Embryonic facial prominence (tissue), 1 donor: ENCODE measurements at regions not wholly inside any gene's neighbourhood (a gene's known extent, or its start where the extent isn't known, plus 50 kb on each side); places are given as distances from the start of the nearest gene placed in this dataset.

Experiments used
- DNase-seq: peaks from one replicate; pipeline ENCODE4 v3.0.0-alpha.2; 2016; ENCODE audit errors: extremely low spot score

DNA sequence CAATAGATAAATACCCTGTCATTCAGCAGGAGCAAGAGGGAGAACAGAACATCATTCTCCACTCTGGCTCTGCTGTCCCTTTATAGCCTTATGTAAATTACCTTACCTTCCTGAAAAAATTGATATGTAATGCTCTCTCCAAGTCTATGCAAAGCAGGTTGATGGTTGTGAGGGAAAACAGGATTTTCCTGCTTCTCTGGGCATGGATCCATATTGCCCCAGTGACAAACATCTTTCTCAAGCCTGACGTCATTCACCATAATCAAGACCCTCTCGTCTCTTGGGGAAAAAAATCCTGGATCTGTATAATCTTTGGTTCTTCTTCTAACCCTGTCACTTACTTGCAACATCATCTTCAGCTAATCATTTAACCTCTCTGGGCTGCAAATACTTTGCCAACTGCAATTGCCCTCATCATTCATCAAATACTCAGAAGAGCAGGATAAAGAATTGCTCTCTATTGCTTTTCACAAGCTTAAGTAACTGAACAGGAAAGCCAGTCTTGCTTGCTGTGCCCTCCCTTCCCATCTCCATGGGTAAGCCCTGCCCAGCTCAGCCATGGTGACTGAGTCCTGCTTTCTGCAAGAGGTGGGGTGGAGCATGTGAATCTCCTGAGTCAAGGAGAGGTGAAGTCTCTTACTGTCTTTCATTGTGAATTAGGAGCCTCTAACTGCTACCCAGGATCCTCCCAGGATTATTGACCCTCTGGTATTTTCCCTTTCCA, 123.7 kb upstream of the KLF7 start:
- no peak for DNase-seq

GRCh38 chr2:207290833-207291624, 125.3 kb upstream of the KLF7 start:
- DNase-seq, result no peak

DNA sequence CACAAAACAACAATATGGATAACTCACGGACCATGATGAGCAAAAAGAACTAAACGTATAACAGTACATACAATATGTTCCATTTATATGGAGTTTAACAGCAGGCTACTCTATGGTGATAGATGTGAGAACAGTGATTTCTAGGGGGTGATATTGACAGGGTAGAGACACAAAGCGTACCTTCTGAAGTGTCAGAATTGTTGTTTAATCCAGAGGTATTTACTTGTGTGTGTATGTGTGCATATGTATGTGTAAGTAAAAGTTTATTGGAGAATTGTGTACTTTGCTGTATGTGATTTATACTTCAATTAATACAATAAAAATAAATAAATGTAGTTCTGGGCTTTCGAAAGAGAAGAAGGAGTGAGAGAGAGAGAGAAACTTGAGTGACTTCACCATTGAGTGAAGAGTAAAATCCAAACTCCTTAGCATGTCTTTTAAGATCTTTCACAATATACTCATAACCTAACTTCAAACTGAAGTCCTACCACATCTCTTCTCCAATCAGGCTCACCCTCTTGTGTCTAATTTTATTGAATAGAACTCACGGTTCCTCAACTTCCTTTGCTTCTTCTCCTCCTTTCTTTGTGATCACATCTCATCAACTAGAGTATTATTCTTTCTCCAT, 126.0 kb upstream of the KLF7 start:
- no peak for DNase-seq

DNA sequence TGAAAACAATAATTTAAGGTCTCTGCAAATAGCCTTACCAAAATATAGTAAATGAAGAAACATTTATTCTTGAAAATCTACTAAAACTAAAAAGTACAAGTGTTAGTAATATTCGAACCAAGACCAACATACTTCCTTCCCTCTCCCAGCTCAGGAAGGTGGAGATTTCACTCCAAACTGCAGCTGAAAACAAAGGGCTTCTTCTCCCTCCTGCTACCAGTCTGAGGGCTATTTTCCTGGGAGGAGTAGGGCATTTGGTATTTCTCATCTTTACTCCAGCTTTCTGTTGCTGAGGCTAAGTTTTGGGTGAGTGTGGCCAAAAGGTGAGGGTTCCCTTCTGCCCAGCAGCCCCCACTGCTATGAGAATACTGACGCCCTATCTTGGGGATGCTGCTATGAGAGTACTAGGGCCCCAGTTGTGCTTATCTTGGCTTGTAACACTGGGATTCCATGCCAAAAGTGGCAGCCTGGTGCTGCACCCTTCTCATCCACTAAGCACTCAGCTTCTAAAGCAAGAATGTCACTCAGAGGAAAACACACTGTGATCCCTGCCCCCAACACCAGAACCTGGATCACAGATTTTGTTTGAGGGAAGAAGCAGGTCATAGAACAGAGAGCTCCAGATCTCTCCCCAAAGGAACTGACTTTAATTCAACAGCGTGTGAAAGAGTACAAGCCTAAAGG, 130.7 kb upstream of the KLF7 start:
- no peak for DNase-seq

DNA sequence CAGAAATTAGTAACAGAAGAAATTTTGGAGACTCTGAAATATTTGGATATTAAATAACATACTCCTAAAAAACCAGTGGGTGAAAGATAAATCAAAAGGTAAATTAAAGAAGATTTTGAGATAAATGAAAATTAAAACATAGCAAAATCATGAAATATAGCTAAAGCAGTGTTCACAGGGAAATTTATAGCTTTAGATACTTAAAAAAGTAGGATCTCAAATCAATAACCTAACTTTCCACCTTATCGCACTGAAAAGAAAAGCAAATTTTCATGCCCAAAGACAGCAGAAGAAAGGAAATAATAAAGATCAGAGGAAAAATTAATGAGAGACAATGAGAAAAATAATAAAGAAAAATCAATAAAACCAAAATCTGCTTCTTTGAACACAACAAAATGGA, 135.1 kb upstream of the KLF7 start:
- no peak for DNase-seq

DNA sequence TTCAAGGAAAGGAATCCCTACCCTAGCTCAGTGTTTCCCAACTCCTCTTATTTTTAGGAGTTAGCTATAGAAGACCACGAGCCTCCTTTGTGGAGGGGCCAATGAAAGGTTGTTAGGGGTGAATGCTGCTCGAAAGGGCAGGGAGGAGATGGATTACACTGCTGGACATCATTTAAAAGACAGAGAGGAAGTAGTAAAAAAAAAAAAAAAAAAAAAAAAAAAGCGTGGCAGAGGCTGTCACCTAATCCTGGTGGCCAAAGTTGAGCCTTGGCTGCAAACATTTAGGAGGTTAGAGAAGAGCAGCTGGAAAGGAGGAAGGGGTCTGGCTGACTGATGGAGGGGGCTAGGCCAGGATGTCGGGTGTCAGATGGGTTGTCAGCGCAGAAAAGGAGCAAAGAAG, 139.0 kb upstream of the KLF7 start:
- no peak for DNase-seq

GRCh38 chr2:207308519-207309224, 142.9 kb upstream of the KLF7 start:
- no peak for DNase-seq

GRCh38 chr2:207311316-207312005, 145.7 kb upstream of the KLF7 start:
- DNase-seq, result no peak

DNA sequence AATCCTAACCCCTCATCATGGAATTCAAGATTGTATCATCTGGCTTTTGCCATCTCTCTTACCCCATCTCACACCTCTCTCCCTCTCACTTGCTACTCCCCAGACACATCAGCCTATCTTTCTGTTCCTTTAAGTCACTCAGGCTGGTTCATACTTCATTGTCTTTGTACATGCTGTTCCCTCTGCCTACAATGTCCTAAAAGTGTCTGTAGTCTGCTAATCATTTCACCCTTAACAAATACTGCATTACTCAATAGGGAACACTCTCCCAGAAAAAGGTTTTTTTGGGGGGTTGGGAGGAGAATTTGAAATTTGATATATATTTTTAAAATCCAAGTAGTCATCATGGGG, 146.2 kb upstream of the KLF7 start:
- DNase-seq, result no peak

DNA sequence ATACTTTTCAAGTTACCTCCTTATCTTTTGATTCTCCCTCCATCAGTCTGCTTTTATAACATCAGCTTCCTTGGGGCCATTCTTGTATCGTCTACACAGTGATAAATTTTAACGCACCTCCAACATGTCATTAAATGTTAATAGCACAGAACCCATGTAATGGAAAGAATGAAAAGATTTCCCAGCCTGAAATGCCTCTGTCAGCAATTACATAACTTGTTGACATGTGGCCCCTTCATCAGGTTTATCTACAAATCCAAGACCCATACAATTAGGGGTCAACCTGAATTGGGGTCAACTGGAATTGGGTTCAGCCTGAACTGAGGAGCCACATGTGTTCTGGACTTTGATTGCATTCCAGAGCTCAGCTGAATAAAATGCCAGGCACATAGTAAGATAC, 148.2 kb upstream of the KLF7 start:
- DNase-seq, result no peak

DNA sequence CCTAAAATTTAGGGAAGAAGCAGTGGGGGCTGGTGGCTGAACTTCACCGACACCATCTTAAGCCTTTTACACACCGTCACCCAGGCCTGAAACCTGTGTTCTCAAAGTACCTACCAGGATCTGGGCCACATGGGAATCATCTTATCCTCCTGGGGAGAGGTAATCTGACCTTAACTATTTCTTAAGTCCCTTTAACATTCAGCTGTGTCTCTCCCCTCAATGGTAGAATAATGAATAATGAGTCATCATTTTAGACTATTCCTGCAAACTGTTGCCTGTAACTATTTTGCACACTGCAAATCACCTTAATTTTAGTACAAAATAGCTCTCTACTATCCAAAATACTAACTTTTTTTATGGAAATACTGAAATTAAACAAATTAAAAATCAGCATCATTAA, 149.4 kb upstream of the KLF7 start:
- DNase-seq, result no peak

- DNase-seq, result no peak
Observed at GRCh38 chr2:207316484-207316883, 150.7 kb upstream of the KLF7 start.

DNA sequence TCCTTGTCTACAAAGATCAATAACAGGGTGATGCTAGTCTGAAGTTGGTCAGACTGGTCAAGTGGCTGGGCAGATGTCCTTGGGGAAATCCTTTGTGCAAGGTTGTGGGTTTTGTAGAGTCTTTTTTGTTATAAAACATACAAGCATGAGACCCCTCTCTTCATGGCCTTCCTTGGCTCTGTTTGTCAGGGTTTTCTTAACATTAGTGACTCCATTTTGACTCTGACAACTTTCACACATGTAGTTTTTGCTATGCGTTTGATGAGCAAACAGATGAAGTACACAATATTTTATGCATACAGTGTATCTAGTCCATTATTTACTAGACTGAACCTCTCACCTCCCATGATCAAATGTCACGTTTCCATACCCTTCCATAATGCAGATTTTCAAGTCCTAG, 151.2 kb upstream of the KLF7 start:
- DNase-seq, result no peak

DNA sequence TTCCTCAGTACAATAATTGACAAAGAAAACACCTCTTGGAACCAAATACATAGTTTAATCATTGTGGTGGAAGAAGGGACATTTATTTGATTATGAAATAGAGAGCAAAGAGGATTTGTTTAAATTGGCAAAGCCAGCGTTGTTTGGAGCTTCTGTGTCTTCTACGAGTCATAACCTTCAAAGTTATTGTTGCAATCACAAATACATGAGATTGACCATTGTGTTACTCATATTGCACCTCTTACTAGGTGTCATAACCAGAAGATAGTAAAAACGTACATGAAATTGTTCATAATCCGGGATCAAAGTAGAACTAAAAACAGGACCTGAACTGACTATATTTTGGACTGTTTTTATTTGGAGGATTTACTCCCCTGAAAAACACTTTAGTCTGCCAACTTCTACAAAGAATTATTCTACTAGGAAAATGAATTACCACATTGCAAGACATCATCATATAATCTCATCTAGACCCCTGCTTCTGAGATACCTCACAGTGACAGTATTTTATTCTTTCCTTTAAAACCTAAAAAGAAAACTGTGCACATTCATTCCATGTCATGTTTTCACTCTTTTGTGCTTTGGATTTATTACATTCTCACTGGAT, 151.7 kb upstream of the KLF7 start:
- no peak for DNase-seq

- no peak for DNase-seq
Observed at GRCh38 chr2:207318181-207318628, 152.5 kb upstream of the KLF7 start.

DNA sequence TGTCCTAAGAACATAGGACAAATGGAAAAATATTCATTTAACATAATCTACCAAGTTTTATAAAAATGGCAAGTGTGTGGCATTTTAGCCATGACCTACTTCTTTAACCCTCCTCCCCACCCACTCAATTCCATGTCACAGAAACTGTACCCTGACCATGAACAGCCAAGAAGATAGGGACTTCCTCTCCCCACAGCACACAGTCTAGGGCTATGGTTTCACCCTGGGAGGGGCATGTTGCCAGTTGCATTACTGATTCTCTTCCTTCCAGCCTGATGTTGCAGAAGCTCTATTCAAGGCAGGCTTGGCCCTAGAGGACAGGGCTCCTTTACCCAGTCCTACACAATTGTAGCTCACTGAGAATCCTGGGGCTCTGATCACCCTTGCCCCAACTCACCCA, 153.6 kb upstream of the KLF7 start:
- no peak for DNase-seq

- DNase-seq, result no peak
Observed at GRCh38 chr2:207320381-207321159, 154.8 kb upstream of the KLF7 start.

DNA sequence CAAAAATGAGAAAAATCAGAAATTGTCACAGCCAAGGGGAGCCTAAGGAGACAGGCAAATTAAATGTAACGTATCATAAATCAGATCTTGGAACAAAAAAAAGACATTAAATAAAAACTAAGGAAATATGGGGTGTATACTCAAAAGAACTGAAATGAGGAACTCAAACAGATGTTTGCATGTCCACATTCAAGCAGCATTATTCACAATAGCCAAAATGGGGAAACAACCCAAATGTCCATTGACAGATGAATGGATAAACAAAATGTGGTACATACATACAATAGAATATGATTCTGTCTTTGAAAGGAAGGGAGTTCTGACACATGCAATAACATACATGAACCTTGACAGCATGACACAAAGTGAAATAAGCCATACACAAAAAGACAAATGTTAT, 155.8 kb upstream of the KLF7 start:
- no peak for DNase-seq

- no peak for DNase-seq
Observed at GRCh38 chr2:207324001-207324400, 158.3 kb upstream of the KLF7 start.

GRCh38 chr2:207327513-207327912, 161.8 kb upstream of the KLF7 start:
- no peak for DNase-seq
